Skeletal muscle satellite cell (primary cell): ENCODE measurements at regions not wholly inside any gene's neighbourhood (a gene's known extent, or its start where the extent isn't known, plus 50 kb on each side); places are given as distances from the start of the nearest gene placed in this dataset.

Experiments
- H3K27me3 ChIP-seq: 2 replicates; pipeline ENCODE4 v1.7.0; 2013; ENCODE audit warnings: low read length; ENCODE audit not compliant: control insufficient read depth, insufficient read depth
- H3K36me3 ChIP-seq: 2 replicates; pipeline ENCODE4 v1.7.0; 2013; ENCODE audit warnings: mild to moderate bottlenecking, control low read depth, low read length; ENCODE audit not compliant: insufficient read depth
- H3K4me1 ChIP-seq: 2 replicates; pipeline ENCODE4 v1.7.0; 2013; ENCODE audit warnings: low read length; ENCODE audit not compliant: control insufficient read depth, insufficient read depth
- H3K4me2 ChIP-seq: 2 replicates; pipeline ENCODE4 v1.7.0; 2013; ENCODE audit warnings: mild to moderate bottlenecking, low read length
- H3K4me3 ChIP-seq: 2 replicates; pipeline ENCODE4 v1.7.0; 2013; ENCODE audit warnings: low read length
- H3K9ac ChIP-seq: 2 replicates; pipeline ENCODE4 v1.7.0; 2013; ENCODE audit warnings: mild to moderate bottlenecking, low read depth, low read length, moderate library complexity
- H3K9me3 ChIP-seq: replicated peaks from 2 replicates; pipeline ENCODE4 v1.7.0; 2013; ENCODE audit warnings: mild to moderate bottlenecking, control low read depth, low read length

- Histone ChIP-seq H3K36me3 (no peaks in the 10 kb centered on the region), H3K4me2 (no peak overlapping the region), H3K9me3 (no peaks in the 10 kb centered on the region), H3K4me3 (no peak overlapping the region), H3K9ac (no peak overlapping the region), H3K27me3 (no peaks in the 10 kb centered on the region), H3K4me1 (peaks cover 59% of the 10 kb centered on the region)
Observed at GRCh38 chr20:23161244-23161891, 75.2 kb upstream of the CD93 start.

GRCh38 chr20:23160536-23161243 is 74.6 kb upstream of the CD93 start:
- Histone ChIP-seq H3K4me2 (no peak overlapping the region), H3K9ac (no peak overlapping the region), H3K4me1 (peaks cover 66% of the 10 kb centered on the region), H3K4me3 (no peak overlapping the region), H3K9me3 (no peaks in the 10 kb centered on the region), H3K27me3 (no peaks in the 10 kb centered on the region), H3K36me3 (no peaks in the 10 kb centered on the region)

GRCh38 chr20:23159947-23160318 is 73.8 kb upstream of the CD93 start:
- H3K4me1 ChIP-seq, result peaks cover 70% of the 10 kb centered on the region
- H3K27me3 ChIP-seq, result no peaks in the 10 kb centered on the region
- no peak overlapping the region for H3K9ac ChIP-seq
- no peaks in the 10 kb centered on the region for H3K36me3 ChIP-seq
- no peaks in the 10 kb centered on the region for H3K9me3 ChIP-seq
- no peak overlapping the region for H3K4me3 ChIP-seq
- H3K4me2 ChIP-seq, result peak overlapping the region; percentile 19

- Histone ChIP-seq H3K9ac (no peak overlapping the region), H3K4me3 (no peak overlapping the region), H3K4me2 (no peak overlapping the region), H3K27me3 (no peaks in the 10 kb centered on the region), H3K4me1 (peaks cover 70% of the 10 kb centered on the region), H3K9me3 (no peaks in the 10 kb centered on the region), H3K36me3 (no peaks in the 10 kb centered on the region)
Observed at GRCh38 chr20:23159256-23159946, 73.3 kb upstream of the CD93 start.

- H3K9ac ChIP-seq, result no peak overlapping the region
- H3K4me1 ChIP-seq, result peaks cover 74% of the 10 kb centered on the region
- no peaks in the 10 kb centered on the region for H3K36me3 ChIP-seq
- H3K4me2 ChIP-seq, result no peak overlapping the region
- H3K9me3 ChIP-seq, result no peaks in the 10 kb centered on the region
- H3K27me3 ChIP-seq, result no peaks in the 10 kb centered on the region
- H3K4me3 ChIP-seq, result no peak overlapping the region
Observed at GRCh38 chr20:23157734-23158133, 71.6 kb upstream of the CD93 start.

GRCh38 chr20:23156842-23157423 is 70.8 kb upstream of the CD93 start:
- Histone ChIP-seq H3K9ac (peak overlapping the region; percentile 23), H3K4me2 (no peak overlapping the region), H3K36me3 (no peaks in the 10 kb centered on the region), H3K4me1 (peaks cover 74% of the 10 kb centered on the region), H3K9me3 (no peaks in the 10 kb centered on the region), H3K27me3 (no peaks in the 10 kb centered on the region), H3K4me3 (no peak overlapping the region)

- H3K27me3 ChIP-seq, result no peaks in the 10 kb centered on the region
- no peaks in the 10 kb centered on the region for H3K36me3 ChIP-seq
- peaks cover 74% of the 10 kb centered on the region for H3K4me1 ChIP-seq
- peak overlapping the region; percentile 23 for H3K9ac ChIP-seq
- peak overlapping the region; percentile 4 for H3K4me3 ChIP-seq
- no peaks in the 10 kb centered on the region for H3K9me3 ChIP-seq
- H3K4me2 ChIP-seq, result peak overlapping the region; percentile 40
Observed at GRCh38 chr20:23156170-23156841, 70.2 kb upstream of the CD93 start.

GRCh38 chr20:23155141-23155590 is 69.0 kb upstream of the CD93 start:
- Histone ChIP-seq H3K36me3 (no peaks in the 10 kb centered on the region), H3K9me3 (no peaks in the 10 kb centered on the region), H3K4me3 (no peak overlapping the region), H3K27me3 (no peaks in the 10 kb centered on the region), H3K9ac (no peak overlapping the region), H3K4me1 (peaks cover 62% of the 10 kb centered on the region), H3K4me2 (no peak overlapping the region)

- Histone ChIP-seq H3K9ac (no peak overlapping the region), H3K4me2 (no peak overlapping the region), H3K4me1 (peaks cover 55% of the 10 kb centered on the region)
Observed at GRCh38 chr20:23153696-23154341, 67.7 kb upstream of the CD93 start.

GRCh38 chr20:23152902-23153301 is 66.8 kb upstream of the CD93 start:
- Histone ChIP-seq H3K4me3 (no peak overlapping the region), H3K4me1 (peaks cover 58% of the 10 kb centered on the region), H3K9ac (no peak overlapping the region)

More at GRCh38 chr20:23153696-23154341, 67.7 kb upstream of the CD93 start:
- Histone ChIP-seq H3K4me3 (no peak overlapping the region), H3K36me3 (no peaks in the 10 kb centered on the region), H3K9me3 (no peaks in the 10 kb centered on the region), H3K27me3 (no peaks in the 10 kb centered on the region)

More at GRCh38 chr20:23152902-23153301, 66.8 kb upstream of the CD93 start:
- no peaks in the 10 kb centered on the region for H3K36me3 ChIP-seq
- no peaks in the 10 kb centered on the region for H3K27me3 ChIP-seq
- no peak overlapping the region for H3K4me2 ChIP-seq
- H3K9me3 ChIP-seq, result no peaks in the 10 kb centered on the region
